ENCODE measurements at regions not wholly inside any gene's neighbourhood (a gene's known extent, or its start where the extent isn't known, plus 50 kb on each side); places are given as distances from the start of the nearest gene placed in this dataset.

DNA sequence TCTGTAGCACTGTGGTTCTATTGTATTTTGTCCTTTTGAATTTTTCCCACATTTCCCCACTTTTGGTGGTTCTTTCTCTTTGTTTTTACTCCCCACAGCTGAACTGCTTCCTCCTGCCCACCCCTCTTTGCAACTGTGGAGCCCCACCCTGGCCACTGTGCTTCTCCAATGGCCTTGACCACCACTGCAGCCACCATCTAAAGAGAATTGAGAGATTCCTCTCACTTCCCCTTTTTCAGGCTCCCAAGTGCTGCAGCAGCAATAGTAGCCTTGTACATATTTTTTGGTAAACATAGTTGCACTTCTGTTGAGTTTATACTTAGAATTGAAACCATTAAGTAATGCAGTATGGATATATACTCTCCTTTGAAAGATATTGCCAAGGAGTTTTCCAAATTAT is 51.3 kb upstream of the FRMPD3 start:
- no peak overlapping the region for H3K4me3 Mint-ChIP-seq (ENCODE audit: low read depth, unreplicated experiment)
- no TSS peak for BruUV-seq (replicated peaks)
- TF ChIP-seq, protein P1, sequence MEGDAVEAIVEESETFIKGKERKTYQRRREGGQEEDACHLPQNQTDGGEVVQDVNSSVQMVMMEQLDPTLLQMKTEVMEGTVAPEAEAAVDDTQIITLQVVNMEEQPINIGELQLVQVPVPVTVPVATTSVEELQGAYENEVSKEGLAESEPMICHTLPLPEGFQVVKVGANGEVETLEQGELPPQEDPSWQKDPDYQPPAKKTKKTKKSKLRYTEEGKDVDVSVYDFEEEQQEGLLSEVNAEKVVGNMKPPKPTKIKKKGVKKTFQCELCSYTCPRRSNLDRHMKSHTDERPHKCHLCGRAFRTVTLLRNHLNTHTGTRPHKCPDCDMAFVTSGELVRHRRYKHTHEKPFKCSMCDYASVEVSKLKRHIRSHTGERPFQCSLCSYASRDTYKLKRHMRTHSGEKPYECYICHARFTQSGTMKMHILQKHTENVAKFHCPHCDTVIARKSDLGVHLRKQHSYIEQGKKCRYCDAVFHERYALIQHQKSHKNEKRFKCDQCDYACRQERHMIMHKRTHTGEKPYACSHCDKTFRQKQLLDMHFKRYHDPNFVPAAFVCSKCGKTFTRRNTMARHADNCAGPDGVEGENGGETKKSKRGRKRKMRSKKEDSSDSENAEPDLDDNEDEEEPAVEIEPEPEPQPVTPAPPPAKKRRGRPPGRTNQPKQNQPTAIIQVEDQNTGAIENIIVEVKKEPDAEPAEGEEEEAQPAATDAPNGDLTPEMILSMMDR (IDR thresholded peaks at IDR 0.05; ENCODE audit: unreplicated experiment): no peak
- CTCF ChIA-PET: no interaction called here
- H3K36me3 Mint-ChIP-seq (ENCODE audit: insufficient read depth, unreplicated experiment): no peaks in the 10 kb centered on the region
- peaks cover 4% of the 10 kb centered on the region for H3K9me3 Mint-ChIP-seq (ENCODE audit: low read depth, unreplicated experiment)
- DNase-seq: no peak
- H3K4me1 Mint-ChIP-seq (ENCODE audit: low read depth, unreplicated experiment): no peaks in the 10 kb centered on the region
- intact Hi-C loops (cut with micrococcal nuclease; ENCODE audit: unreplicated experiment): no loop called here
- H3K27me3 Mint-ChIP-seq (ENCODE audit: unreplicated experiment): peaks cover 23% of the 10 kb centered on the region
- H3K27ac Mint-ChIP-seq (ENCODE audit: unreplicated experiment): no peak overlapping the region

All from Calu3 (cell line).